Activated CD8-positive, alpha-beta memory T cell treated with anti-CD3 and anti-CD28 coated beads for 36 hours (primary cell): ENCODE measurements at regions not wholly inside any gene's neighbourhood (a gene's known extent, or its start where the extent isn't known, plus 50 kb on each side); places are given as distances from the start of the nearest gene placed in this dataset.

Experiments used
- CTCF ChIA-PET: fragments of 350-600 bp; sonication (Branson Sonifier 250); formaldehyde crosslinking; loops from one replicate; lab custom pipeline; 2021; ENCODE audit warnings: antibody characterized with exemption; lab: Charles Lee
- POLR2A ChIA-PET: fragments of 350-600 bp; sonication (Branson Sonifier 250); formaldehyde crosslinking; loops from one replicate; lab custom pipeline; 2021; ENCODE audit warnings: antibody characterized with exemption; lab: Charles Lee

DNA sequence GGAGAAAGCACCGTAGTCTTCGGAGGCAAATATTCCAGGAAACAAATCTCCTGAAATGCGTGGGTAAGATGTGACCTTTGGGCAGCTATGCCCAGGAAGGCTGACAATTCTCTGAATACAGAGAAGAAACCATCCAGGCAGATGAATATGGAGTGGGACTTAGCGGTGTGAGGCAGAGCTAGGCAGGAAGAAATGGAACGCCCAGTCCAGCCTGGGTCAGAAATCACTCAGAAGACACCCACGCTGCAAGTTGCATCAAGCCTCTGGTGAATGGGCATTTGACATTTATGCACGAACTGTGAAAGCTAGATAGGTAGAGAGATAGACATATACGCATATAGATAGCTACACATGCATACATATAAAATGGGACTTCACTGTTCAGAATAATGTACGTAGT, 498.5 kb downstream of the QKI start:
- POLR2A ChIA-PET, result no interaction called here

DNA sequence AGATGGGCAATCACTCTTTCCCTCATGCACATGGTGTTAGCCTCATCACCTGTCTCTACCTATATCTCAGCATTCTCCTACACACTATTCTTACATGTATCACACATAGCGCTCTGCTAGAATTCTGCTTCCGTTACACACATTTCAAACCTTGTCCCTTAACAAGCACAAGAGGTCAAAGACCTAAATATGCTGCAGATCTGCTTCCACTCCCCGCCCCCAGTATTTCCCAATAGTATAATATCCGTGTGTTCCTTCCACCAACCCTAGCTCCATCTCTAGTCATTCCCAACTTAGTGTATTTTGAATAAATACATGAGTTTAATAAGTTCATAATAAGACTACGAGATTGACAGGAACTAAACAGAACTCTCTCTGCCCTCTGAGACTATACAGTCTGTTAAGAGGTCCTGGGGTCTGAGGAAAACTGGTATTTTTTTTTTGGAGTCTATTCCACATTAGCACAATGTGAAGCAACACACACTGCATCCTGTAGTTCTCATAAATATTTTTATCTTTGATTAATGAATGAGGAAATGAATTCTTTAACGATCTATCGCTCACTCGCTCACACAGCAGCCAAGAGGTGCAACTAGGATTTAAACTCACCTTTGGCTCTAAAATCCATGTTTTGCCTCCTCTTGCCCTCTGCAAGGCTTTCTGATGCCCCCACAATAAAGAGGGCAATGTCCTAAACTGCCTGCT, 491.6 kb downstream of the QKI start:
- POLR2A ChIA-PET, result interaction anchor here (0.7 kb wide), 1 partner anchor 10 kb away, joined by 5 read pairs; no protein-coding TSS in a partner anchor

More for the DNA sequence above, 498.5 kb downstream of the QKI start:
- CTCF ChIA-PET, result no interaction called here

DNA sequence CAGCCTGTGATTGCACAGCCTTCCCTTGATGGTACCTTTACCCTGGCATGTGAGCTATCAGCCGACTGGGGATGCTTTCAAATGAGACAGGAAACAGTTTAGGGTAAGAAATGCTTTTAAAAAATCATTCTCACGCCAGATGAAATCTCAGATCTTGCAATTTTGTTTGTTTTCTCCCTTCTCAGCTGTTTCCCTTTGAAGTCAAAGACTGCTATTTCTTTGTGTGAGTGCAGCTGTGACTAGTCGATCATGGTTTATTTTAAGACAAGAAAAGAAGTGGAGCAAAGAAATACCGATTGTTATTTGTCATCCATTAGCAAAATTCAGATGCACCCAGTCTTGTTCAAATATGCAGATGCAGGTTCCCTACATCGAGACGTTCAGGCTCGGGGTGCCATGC, 489.7 kb downstream of the QKI start:
- ChIA-PET POLR2A (no interaction called here), CTCF (no interaction called here)

More for the DNA sequence above, 491.6 kb downstream of the QKI start:
- CTCF ChIA-PET, result no interaction called here

DNA sequence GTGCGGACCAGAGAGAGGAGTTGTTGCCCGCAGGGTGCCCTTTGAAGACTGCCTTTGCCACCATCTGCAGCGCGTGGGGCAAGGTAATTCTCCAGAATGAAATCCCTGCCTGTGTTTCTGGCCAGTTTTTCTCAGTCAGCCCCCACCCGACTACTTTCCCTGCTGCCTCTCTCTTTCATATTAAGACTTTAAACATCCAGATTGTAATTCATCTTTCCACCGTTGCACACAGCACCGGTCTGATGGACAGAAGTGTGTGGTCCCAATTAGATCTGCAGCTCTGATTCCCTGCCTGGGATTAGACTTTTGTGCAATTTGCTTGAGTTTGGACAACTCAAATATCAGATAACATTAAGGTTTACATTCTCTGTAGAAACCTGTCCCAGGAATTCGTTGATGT, 489.0 kb downstream of the QKI start:
- ChIA-PET CTCF (no interaction called here), POLR2A (no interaction called here)

DNA sequence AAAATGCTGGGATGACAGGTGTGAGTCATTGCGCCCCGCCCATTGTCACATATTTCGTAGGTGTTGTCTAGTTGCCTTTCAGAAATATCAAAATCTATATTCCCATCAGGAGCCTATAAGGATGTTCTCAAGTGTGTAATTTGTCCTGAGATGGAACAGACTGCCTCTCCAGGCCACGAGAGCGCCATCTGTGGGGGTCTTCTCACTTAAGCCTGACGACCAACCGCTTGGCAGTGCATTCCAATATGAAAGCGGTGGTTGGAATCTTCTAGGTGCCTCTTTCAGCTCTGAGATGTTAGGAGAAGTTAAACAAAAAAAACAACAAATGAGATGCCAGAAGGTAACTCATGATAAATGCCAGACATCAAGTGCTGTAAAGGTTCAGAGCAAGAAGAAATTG, 488.5 kb downstream of the QKI start:
- ChIA-PET CTCF (no interaction called here), POLR2A (no interaction called here)

DNA sequence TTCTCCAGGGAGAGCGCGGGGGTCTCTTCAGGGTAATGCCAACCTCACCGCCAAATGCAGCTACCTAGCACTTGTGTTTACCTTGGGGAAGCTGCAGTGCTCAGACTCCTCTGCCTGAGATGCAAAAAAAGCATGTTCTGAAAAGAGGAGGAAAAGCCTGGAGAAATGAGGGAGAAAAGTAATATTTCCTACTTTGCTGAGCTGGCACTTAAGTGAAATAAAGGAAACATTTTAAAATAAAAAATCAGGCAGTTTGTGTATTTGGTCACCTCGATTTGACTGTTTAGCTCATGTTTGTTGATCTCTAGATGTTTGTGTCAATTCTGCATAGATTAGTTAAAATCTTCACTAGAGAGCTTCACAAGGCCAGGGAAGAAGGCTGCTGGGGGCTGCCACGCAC, 487.2 kb downstream of the QKI start:
- ChIA-PET CTCF (no interaction called here), POLR2A (no interaction called here)

DNA sequence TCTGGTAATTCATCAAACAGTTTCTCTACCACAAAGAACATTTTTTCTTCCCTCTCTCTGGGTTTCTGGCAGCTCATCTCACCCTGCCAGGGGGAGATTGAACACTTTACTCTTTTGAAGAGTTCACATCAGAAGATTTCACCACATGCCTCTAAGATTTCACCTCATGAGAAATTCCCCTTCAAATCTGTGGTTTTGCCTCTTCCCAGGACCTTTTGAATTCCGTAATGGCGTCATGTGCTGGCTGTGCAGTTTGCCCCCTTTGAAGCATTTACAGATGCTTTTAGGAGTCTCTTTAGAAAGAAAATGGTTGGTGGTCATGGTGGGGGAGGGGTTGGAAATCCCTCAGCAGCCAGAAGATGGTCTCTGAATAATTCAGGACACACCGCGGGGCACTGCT, 486.1 kb downstream of the QKI start:
- POLR2A ChIA-PET, result no interaction called here

DNA sequence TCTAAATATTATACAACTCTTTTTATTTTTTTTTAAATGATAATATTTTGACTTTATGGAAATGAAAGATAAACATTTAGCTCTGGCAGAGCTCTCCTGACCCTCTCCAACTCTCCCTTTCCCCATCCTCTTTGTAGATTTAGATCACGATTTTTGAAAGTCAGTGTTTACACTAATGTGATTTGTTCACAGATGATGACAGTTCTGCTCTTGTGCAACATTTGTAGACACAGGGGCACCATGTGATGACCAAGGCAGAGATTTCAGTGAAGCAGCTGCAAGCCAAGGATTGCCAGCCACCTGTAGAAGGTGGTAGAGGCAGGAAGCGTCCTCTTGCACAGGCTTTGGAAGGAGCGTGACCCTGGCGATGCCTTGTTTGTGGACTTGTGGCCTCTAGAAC, 483.2 kb downstream of the QKI start:
- ChIA-PET POLR2A (no interaction called here), CTCF (interaction anchor here (0.6 kb wide), 1 partner anchor 53 kb away, joined by 3 read pairs; no protein-coding TSS in a partner anchor)

More for the DNA sequence above, 486.1 kb downstream of the QKI start:
- CTCF ChIA-PET, result no interaction called here

DNA sequence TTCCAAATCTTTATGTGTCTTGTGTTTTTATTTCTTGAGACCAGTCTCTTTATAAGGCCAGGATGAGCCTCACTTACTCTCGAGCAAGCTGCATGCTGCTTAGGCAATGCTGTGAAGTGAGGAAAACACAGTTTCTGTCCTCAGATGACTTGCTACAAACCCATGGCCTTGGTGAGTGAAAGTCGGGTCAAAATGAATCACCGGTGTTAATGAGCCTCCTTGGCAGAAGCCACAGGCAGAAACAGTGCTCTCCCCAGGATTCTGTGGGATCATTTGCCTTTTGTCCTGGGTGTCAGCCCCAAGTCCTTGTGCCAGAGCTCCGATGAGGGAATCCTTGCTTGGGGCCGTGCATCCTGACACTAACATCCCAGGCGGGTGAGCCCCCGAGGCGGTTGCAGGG, 482.5 kb downstream of the QKI start:
- CTCF ChIA-PET, result interaction anchor here (0.6 kb wide), 1 partner anchor 53 kb away, joined by 3 read pairs; no protein-coding TSS in a partner anchor
- POLR2A ChIA-PET, result no interaction called here

DNA sequence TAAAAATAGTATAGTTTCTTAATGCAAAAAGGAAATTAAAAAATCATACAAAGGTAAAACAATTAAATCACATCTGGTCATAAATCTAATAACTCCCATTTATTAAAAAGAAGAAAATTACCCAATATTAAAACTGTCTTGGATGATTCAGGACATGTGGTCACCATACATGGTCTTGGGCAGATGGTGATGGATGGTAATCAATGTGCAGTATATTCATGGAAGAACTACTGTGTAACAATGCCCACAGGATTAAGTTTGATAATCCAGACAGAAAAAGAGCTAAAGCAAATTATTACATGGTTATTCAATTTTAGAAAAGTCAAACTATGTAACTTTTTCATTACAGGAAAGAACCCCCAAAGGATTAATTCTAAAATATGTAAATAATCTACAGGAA, 480.6 kb downstream of the QKI start:
- CTCF ChIA-PET, result no interaction called here
- POLR2A ChIA-PET, result no interaction called here

DNA sequence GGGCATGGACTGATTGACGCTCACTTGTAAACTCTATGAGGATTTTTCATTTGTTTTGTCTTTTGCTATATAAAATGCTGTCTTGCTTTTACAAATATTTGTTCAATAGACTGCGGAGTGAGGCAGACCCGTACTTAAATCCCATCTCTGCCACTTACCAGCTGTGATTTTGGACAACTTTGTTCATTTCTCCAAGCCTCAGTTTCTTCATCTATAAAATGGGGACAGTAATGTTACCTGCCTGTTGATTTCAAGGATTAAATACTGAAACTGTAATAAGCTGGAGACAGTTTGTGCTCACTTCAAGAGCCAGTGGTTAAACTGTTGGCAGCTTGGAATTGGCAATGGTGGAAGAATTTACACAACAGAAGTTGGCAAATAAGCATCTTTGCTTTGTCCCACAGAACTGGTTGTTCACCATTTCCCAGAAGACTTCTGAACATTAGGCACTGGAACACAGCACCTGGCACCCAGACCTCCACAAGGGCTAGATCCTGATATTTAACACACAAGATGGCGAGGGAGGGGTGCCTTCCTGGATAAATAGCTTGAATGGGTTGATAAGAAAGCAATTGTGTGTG, 479.2 kb downstream of the QKI start:
- CTCF ChIA-PET, result no interaction called here
- POLR2A ChIA-PET, result no interaction called here

DNA sequence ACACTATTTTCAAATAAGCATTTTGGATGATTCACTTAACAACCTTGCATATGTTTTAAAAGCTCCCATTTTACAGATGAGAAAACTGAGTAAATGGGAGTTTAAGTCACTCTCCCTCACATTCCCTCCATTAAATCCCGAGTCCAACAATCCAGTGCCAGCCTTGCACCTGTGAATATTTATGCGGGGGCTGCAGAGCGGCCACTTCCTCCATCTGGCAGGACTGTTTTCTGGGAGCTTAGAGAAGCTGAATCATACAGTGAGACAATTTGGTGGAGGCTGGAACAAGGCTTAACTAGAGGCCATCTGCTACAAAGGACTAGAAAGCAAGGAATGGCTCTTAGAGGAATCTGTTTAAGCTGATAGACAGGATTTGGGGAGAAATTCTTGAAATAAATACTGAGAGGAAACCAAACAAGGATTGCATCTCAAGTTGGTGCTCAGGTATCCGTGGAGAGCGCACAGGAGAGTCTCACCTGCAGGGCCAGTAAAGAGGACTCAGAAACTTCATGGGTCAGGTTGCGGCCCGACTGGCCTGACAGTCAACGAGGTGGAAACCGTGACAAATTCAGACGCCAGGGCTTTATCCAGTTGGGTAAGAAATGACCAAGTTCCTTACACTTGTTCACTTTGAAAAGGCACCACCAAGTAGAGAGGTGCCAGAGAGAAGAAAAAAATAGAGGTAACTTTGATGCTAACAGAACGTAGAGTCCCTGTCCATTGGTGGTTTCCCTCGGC, 478.5 kb downstream of the QKI start:
- CTCF ChIA-PET, result no interaction called here
- POLR2A ChIA-PET, result no interaction called here

DNA sequence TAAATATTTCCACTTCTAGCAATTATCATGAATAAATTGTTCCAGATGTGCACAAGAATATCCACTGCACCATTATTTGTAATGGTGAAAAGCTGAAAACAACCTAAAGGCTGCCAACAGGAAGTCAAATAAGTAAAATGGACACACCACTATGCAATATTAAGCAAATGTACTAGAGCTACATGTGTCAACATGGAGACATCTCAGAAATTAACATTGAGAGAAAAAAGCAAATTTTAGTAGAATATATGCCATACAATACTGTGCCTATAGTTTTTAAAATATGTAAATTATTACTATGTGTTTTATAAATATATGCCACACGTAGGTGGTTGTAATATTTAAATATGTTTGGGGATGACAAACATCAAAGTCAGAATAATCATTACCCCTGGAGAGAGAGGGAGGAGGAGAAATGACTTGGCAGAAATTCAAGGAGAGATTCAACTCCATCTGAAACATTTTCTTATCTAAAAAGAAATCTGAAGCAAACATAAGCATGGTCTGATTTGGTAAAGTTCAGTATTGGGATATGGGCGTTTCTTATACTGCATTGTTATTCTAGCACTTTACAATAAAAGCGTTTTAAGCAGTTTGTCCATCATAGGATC, 475.5 kb downstream of the QKI start:
- CTCF ChIA-PET, result no interaction called here

DNA sequence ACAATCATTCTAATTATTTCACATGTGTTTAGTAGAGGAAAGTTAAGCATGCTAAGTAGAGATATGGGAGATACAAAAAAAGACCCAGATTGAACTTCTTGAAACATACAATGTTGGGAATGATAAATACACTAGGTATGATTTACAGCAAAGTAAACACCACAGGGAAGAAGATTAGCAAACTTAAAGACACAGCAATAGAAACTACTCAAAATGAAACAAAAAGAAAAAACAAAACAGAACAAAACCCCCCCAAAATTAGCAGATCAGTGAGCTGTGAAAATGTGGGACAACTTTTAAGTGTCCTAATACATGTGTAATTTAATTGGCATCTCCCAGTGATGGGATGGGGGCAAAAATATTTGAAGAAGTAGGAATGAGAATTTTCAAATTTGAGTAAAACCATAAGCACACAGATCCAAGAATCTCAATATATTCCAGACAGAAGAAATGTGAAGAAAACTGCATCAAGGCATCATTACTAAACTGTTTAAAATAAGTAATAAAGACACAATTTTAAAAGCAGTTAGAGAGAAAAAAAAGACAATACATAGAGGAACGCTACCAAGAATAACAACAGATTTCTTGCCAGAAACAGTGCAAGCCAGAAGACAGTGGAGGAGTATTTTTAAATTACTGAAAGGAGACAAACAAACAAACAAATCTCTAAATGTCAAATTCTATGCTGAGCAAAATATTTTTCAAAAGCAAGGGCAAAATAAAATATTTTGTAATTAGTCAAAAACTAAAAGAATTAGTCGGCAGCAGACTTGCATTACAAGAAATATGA, 473.7 kb downstream of the QKI start:
- POLR2A ChIA-PET, result no interaction called here
- CTCF ChIA-PET, result no interaction called here

More for the DNA sequence above, 475.5 kb downstream of the QKI start:
- POLR2A ChIA-PET, result no interaction called here

DNA sequence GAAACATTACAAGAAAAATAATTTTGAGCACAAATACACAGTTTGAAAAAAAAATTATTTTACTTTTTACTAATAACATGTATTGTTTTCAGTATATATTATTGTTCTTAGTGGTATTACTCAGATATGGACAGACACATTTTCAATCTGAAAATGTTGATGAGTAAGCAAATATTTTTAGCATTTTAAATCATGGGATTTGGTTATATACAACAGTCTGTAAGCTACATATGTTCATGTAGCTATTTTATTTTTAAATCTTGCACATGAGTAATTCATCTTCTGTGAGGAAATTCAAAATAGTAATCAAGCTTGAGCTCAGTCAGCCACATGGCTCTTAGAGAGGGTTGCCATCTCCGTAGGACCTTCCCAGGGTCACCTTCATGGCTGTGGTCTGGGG, 471.9 kb downstream of the QKI start:
- CTCF ChIA-PET, result no interaction called here
- POLR2A ChIA-PET, result no interaction called here

DNA sequence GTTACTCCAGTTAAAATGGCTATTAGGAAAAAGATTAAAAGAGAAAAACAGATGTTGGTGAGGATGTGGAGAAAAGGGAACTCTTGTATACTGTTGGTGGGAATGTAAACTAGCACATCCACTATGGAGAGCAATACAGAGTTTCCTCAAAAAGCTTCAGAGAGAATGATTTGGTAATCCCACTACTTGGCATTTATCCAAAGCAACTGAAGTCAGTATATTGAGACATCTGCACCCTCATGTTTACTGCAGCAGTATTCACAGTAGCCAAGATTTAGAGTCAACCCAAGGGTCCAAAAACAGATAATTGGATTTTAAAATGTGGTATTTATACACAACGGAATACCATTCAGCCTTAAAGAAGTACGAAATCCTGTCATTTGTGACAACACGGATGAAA, 469.5 kb downstream of the QKI start:
- POLR2A ChIA-PET, result no interaction called here
- CTCF ChIA-PET, result no interaction called here

DNA sequence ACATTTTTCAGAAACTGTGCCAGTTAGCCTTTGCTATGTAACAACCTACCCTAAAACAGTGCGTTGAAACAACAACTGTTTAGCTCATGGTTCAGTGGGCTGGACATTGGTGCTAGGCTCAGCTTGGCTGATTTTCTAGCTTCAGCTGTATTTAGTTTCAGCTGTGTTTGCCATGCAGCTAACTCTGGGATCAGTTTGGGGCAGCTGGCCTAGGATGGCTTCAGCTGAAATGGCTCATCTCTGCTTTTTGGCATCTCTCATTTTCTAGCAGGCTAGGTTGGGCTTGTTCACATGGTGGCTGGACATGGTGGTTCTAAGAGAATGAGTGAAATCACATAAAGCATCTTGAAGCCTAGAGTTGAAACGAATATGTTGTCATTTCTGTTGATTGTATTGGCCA, 464.2 kb downstream of the QKI start:
- ChIA-PET CTCF (no interaction called here), POLR2A (no interaction called here)

DNA sequence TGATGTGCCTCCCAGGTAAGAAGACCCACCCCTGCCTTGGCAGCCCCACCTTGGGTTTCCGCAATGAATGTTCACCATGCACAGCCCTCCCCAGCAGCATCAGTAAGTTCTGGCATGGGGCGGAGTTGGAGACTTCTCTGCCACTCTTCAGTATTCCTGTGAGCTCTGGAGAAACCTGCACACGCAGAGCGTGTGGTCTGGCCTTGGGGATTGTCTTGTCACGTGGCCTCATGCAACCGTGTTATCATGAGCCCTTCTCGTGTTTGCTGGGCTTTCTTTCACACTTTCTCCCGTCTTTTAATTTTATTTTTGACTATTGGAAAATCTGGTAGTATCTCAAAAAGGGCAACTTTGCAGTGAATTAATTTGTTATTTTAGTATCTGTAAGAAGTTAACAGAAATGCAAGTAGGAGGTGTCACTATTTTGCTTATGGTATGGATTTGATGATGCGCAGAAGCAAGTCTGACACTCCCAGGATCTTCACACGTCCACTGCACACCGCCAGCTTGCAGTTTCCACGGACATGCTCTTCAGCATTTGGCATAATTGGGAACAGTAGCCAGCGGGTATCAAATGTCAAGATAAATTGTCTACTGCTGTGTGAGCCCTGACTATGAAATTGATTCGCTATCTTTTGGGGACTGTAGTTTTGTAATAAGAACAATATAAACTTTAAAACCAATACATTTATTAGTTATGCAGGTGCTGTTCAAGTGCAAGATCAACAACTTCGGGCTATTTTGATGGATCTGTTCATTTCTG, 463.5 kb downstream of the QKI start:
- ChIA-PET POLR2A (no interaction called here), CTCF (no interaction called here)

DNA sequence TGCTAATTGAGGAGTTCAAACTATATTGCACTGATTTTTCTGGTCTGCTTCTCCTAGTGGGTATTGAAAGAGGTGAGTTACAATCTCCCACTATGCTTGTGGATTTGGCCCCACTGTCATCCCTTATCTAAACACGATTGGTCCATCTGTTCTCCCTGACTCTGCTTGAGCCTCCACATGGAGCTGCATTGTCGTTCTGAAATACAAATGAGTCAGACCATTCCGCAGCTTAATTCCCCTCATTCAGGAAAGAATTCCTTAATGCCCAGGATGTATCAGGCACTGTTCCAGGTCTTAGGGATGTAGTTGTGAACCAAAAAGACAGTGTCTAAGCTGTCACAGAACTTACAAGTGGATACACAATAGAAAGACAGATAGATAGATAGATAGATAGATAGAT, 461.9 kb downstream of the QKI start:
- ChIA-PET POLR2A (interaction anchor here (0.5 kb wide), 1 partner anchor 282 kb away, joined by 6 read pairs; no protein-coding TSS in a partner anchor), CTCF (no interaction called here)
